ENCODE measurements at regions not wholly inside any gene's neighbourhood (a gene's known extent, or its start where the extent isn't known, plus 50 kb on each side); places are given as distances from the start of the nearest gene placed in this dataset.
"Not testable (repeated sequence)": the region's sequence is repeated elsewhere in the genome, so short reads cannot be mapped to it uniquely, and the experiment has no call there.

- TF ChIP-seq, protein P1, sequence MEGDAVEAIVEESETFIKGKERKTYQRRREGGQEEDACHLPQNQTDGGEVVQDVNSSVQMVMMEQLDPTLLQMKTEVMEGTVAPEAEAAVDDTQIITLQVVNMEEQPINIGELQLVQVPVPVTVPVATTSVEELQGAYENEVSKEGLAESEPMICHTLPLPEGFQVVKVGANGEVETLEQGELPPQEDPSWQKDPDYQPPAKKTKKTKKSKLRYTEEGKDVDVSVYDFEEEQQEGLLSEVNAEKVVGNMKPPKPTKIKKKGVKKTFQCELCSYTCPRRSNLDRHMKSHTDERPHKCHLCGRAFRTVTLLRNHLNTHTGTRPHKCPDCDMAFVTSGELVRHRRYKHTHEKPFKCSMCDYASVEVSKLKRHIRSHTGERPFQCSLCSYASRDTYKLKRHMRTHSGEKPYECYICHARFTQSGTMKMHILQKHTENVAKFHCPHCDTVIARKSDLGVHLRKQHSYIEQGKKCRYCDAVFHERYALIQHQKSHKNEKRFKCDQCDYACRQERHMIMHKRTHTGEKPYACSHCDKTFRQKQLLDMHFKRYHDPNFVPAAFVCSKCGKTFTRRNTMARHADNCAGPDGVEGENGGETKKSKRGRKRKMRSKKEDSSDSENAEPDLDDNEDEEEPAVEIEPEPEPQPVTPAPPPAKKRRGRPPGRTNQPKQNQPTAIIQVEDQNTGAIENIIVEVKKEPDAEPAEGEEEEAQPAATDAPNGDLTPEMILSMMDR (IDR thresholded peaks at IDR 0.05; ENCODE audit: insufficient read depth, low read length): no peak
- no peak overlapping the region for H3K4me3 ChIP-seq (ENCODE audit: low read depth, low read length)
- DNase-seq (ENCODE audit: low read depth): no peak
Measured at GRCh38 chr3:156044634-156044975, 75.8 kb upstream of the KCNAB1 start.

DNA sequence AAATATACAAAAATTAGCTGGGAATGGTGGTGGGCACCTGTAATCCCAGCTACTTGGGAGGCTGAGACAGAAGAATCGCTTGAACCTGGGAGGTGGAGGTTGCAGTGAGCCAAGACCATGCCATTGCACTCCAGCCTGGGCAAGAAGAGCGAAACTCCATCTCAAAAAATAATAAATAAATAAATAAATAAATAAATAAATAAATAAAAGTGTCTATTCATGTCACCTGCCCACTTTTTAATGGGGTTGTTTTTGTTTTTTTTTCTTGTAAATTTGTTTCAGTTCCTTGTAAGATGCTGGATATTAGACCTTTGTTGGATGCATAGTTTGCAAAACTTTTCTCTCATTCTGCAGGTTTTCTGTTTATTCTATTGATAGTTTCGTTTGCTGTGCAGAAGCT, 71.9 kb upstream of the KCNAB1 start:
- not testable (repeated sequence) for DNase-seq (ENCODE audit: low read depth); H3K4me3 ChIP-seq (ENCODE audit: low read depth, low read length)

GRCh38 chr3:156050918-156051317, 69.5 kb upstream of the KCNAB1 start:
- H3K4me3 ChIP-seq (ENCODE audit: low read depth, low read length): no peak overlapping the region
- DNase-seq (ENCODE audit: low read depth): peak; percentile 10
- TF ChIP-seq, protein P1 (IDR thresholded peaks at IDR 0.05; ENCODE audit: insufficient read depth, low read length): no peak

GRCh38 chr3:156051651-156052050, 68.7 kb upstream of the KCNAB1 start:
- no peak for DNase-seq (ENCODE audit: low read depth)
- no peak overlapping the region for H3K4me3 ChIP-seq (ENCODE audit: low read depth, low read length)
- TF ChIP-seq, protein P1 (IDR thresholded peaks at IDR 0.05; ENCODE audit: insufficient read depth, low read length): no peak

GRCh38 chr3:156052115-156052514, 68.3 kb upstream of the KCNAB1 start:
- no peak overlapping the region for H3K4me3 ChIP-seq (ENCODE audit: low read depth, low read length)
- TF ChIP-seq, protein P1 (IDR thresholded peaks at IDR 0.05; ENCODE audit: insufficient read depth, low read length): no peak
- DNase-seq (ENCODE audit: low read depth): no peak

DNA sequence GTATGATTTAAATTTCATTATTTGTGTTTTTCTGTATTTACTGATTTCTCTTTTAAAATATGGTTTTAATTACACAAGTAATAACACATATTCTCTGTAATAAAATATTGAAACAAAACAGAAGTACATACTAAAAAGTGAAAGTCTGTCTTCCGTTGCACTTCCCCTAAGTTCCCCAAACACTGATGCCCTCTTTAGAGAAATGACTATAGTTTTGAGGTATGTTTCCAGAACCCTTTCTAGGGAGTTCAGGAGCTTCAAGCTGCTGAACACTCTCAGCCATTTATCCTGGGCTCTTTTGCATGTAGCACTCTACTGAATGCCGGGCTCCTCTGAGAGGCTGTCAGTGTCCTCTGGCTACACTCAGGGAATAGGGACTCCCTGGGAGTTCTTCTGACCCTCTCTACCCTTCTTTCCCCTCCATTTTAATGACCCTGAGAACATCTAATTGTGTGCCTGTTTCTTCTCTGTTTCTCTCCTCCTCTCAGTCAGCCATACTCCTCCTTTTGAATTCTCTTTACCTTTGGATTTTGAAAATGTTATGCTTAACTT, 60.4 kb upstream of the KCNAB1 start:
- TF ChIP-seq, protein P1 (IDR thresholded peaks at IDR 0.05; ENCODE audit: insufficient read depth, low read length): no peak
- DNase-seq (ENCODE audit: low read depth): no peak
- no peak overlapping the region for H3K4me3 ChIP-seq (ENCODE audit: low read depth, low read length)

DNA sequence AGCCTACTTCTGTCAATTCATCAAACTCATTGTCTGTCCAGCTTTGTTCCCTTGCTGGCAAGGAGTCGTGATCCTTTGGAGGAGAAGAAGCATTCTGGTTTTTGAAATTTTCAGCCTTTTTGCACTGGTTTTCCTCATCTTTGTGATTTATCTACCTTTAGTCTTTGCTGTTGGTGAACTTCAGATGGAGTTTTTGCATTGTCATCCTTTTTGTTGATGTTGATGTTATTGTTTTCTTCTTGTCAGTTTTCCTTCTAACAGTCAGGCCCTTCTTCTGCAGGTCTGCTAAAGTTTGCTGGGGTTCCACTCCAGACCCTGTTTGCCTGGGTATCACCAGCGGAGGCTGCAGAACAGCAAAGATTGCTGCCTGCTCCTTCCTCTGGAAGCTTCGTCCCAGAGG, 52.2 kb upstream of the KCNAB1 start:
- not testable (repeated sequence) for DNase-seq (ENCODE audit: low read depth); H3K4me3 ChIP-seq (ENCODE audit: low read depth, low read length)

- no peak for DNase-seq (ENCODE audit: low read depth)
- TF ChIP-seq, protein P1 (IDR thresholded peaks at IDR 0.05; ENCODE audit: insufficient read depth, low read length): no peak
- H3K4me3 ChIP-seq (ENCODE audit: low read depth, low read length): no peak overlapping the region
Measured at GRCh38 chr3:156070028-156070427, 50.4 kb upstream of the KCNAB1 start.
